Ovary (tissue), 3 donors: ENCODE measurements at regions not wholly inside any gene's neighbourhood (a gene's known extent, or its start where the extent isn't known, plus 50 kb on each side); places are given as distances from the start of the nearest gene placed in this dataset.

Experiments used
- EP300 ChIP-seq: sonication (generic); formaldehyde crosslinking; IDR thresholded peaks from one replicate; pipeline ENCODE4 v1.6.1; 2017; ENCODE audit warnings: antibody characterized with exemption
- POLR2A ChIP-seq: fragments of 450-650 bp; IDR thresholded peaks from one replicate; pipeline ENCODE4 v1.6.1; 2017; ENCODE audit warnings: antibody characterized with exemption, mild to moderate bottlenecking, moderate library complexity
- TF ChIP-seq, protein P1 (sequence below), 3 donors: fragments of 450-650 bp in 2 of 3; fragments of 200-600 bp in 1 of 3; IDR thresholded peaks; one replicate each; pipeline versions ENCODE4 v1.5.1 to v1.8.0; 2016 to 2022; ENCODE audit warnings: antibody characterized with exemption in 3 of 3, mild to moderate bottlenecking in 1 of 3
- donor health status: DM: no; HTN: no; CAD: no.

DNA sequence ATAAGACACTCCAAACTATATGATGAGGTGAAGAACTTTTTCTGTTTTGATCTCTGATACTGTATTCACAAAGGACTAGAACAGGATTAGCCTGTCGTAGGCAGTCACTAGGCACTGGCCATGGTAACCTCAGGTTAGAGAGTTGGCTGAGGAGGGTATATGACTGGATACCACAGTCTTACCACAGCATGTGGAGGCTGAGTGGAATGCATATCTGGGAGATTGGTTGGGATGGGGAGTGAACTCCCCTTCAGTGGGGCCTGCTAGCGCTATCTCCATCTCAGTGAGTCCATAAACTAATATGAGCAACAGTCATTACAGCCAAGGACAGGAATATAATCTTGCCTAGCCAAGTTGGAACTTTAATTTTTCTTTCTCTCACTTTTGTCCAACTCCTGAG is 339.1 kb downstream of the SPATA31D1 start:
- TF ChIP-seq, protein P1, sequence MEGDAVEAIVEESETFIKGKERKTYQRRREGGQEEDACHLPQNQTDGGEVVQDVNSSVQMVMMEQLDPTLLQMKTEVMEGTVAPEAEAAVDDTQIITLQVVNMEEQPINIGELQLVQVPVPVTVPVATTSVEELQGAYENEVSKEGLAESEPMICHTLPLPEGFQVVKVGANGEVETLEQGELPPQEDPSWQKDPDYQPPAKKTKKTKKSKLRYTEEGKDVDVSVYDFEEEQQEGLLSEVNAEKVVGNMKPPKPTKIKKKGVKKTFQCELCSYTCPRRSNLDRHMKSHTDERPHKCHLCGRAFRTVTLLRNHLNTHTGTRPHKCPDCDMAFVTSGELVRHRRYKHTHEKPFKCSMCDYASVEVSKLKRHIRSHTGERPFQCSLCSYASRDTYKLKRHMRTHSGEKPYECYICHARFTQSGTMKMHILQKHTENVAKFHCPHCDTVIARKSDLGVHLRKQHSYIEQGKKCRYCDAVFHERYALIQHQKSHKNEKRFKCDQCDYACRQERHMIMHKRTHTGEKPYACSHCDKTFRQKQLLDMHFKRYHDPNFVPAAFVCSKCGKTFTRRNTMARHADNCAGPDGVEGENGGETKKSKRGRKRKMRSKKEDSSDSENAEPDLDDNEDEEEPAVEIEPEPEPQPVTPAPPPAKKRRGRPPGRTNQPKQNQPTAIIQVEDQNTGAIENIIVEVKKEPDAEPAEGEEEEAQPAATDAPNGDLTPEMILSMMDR (IDR thresholded peaks at IDR 0.05), result no peak
- TF ChIP-seq POLR2A (no peak), EP300 (no peak)
